ENCODE measurements at regions not wholly inside any gene's neighbourhood (a gene's known extent, or its start where the extent isn't known, plus 50 kb on each side); places are given as distances from the start of the nearest gene placed in this dataset.

GRCh38 chr6:44622956-44623355 is 235.4 kb downstream of the CDC5L start:
- intact Hi-C loops (cut with micrococcal nuclease; ENCODE audit: unreplicated experiment) (no loop called here), in situ Hi-C loops (cut with HindIII; ENCODE audit: low pct_unique_long_range_greater_than_20kb, low sequenced_read_pairs) (no loop called here)
- H3K36me3 ChIP-seq (ENCODE audit: control insufficient read depth, insufficient read depth, low read length), result no peaks in the 10 kb centered on the region

GRCh38 chr6:44624226-44624625 is 236.7 kb downstream of the CDC5L start:
- Histone ChIP-seq H3K4me1 (ENCODE audit: control insufficient read depth, insufficient read depth, low read length) (no peaks in the 10 kb centered on the region), H3K36me3 (ENCODE audit: control insufficient read depth, insufficient read depth, low read length) (no peaks in the 10 kb centered on the region), H3K27me3 (ENCODE audit: control insufficient read depth, insufficient read depth, low read length) (no peaks in the 10 kb centered on the region; the same call in 1 of the 2 replicates), H3K9me3 (ENCODE audit: control insufficient read depth, insufficient read depth, low read depth, low read length) (no peaks in the 10 kb centered on the region), H3K4me3 (ENCODE audit: low read depth in 2 of 2, low read length in 2 of 2) (no peak overlapping the region), H3K27ac (ENCODE audit: low read length) (no peak overlapping the region)
- no peak for TF ChIP-seq POLR2AphosphoS5 (IDR thresholded peaks at IDR 0.05; ENCODE audit: low read depth, low read length)
- no peak for TF ChIP-seq REST (IDR thresholded peaks at IDR 0.05; ENCODE audit: insufficient read depth in 1 of 2, low read depth in 2 of 2, low read length in 1 of 2)
- TF ChIP-seq SIN3A (IDR thresholded peaks at IDR 0.05; ENCODE audit: borderline replicate concordance, insufficient read depth, low read depth, low read length), result no peak
- TF ChIP-seq TCF7L2 (IDR thresholded peaks at IDR 0.05; ENCODE audit: low read depth, low read length), result no peak
- TF ChIP-seq CTCF (IDR thresholded peaks at IDR 0.05), result no peak
- no TSS peak for BruUV-seq (replicated peaks)
- POLR2A ChIA-PET, result no interaction called here
- no peak for DNase-seq (ENCODE audit: low read depth, low spot score)
- no peak for ATAC-seq
- in situ Hi-C loops (cut with HindIII; ENCODE audit: low pct_unique_long_range_greater_than_20kb, low sequenced_read_pairs) (no loop called here), intact Hi-C loops (cut with micrococcal nuclease; ENCODE audit: unreplicated experiment) (no loop called here)
- CTCF ChIA-PET, result no interaction called here

More at GRCh38 chr6:44622956-44623355, 235.4 kb downstream of the CDC5L start:
- ChIA-PET CTCF (no interaction called here), POLR2A (interaction anchor here (0.6 kb wide), 1 partner anchor 106 kb away, joined by 3 read pairs; no protein-coding TSS in a partner anchor)
- no peak for TF ChIP-seq SIN3A (IDR thresholded peaks at IDR 0.05; ENCODE audit: borderline replicate concordance, insufficient read depth, low read depth, low read length)
- TF ChIP-seq CTCF (IDR thresholded peaks at IDR 0.05), result no peak
- Histone ChIP-seq H3K27ac (ENCODE audit: low read length) (no peak overlapping the region), H3K4me1 (ENCODE audit: control insufficient read depth, insufficient read depth, low read length) (no peaks in the 10 kb centered on the region), H3K27me3 (ENCODE audit: control insufficient read depth, insufficient read depth, low read length) (no peaks in the 10 kb centered on the region; the same call in 1 of the 2 replicates), H3K4me3 (ENCODE audit: low read depth in 2 of 2, low read length in 2 of 2) (no peak overlapping the region), H3K9me3 (ENCODE audit: control insufficient read depth, insufficient read depth, low read depth, low read length) (no peaks in the 10 kb centered on the region)
- no peak for ATAC-seq
- BruUV-seq (replicated peaks), result no TSS peak
- no peak for DNase-seq (ENCODE audit: low read depth, low spot score)
